ENCODE measurements at regions not wholly inside any gene's neighbourhood (a gene's known extent, or its start where the extent isn't known, plus 50 kb on each side); places are given as distances from the start of the nearest gene placed in this dataset.

DNA sequence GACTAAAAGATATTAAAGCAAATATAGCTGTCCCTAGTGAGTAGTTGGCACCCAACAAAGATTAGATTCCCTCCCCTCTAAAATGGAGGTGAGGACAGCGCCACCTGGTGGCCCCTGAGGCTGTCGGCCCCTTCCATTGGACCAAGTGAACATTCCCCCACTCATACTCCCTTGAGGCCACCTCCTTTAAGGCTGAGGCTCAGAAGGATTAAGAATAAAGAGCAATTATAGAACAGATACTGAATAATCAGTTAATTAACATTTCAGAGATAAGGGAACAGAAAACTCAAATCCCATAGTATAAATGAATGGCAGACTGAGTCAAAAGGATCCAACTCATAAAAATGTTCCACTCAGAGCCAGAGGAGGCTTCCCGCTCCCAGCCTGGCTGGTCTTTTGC lies 130.4 kb upstream of the GHITM start:
- ChIA-PET RAD21 (ENCODE audit: low non-redundant PET in 1 of 2, low total read pairs in 2 of 2, uncharacterized antibody in 2 of 2, unreplicated experiment in 2 of 2) (no interaction called here), CTCF (no interaction called here), POLR2A (no interaction called here)
- Histone ChIP-seq H4K20me1 (ENCODE audit: insufficient read depth) (no peaks in the 10 kb centered on the region), H2AFZ (ENCODE audit: low read depth, low read length, poor library complexity, severe bottlenecking) (no peak overlapping the region), H3K27ac (ENCODE audit: low read depth, low read length) (no peak overlapping the region), H3K79me2 (ENCODE audit: insufficient read depth, low read length) (no peaks in the 10 kb centered on the region), H3K36me3 (ENCODE audit: control insufficient read depth in 1 of 2, insufficient read depth in 2 of 2, low read length in 2 of 2) (no peaks in the 10 kb centered on the region), H3K9ac (ENCODE audit: low read length) (no peak overlapping the region), H3K4me1 (ENCODE audit: control insufficient read depth in 1 of 2, insufficient read depth in 2 of 2, low read length in 2 of 2) (no peaks in the 10 kb centered on the region), H3K9me3 (ENCODE audit: control insufficient read depth in 1 of 2, insufficient read depth in 1 of 2, low read depth in 1 of 2, low read length in 2 of 2) (no peaks in the 10 kb centered on the region), H3K27me3 (ENCODE audit: insufficient read depth, low read length) (peaks cover 22% of the 10 kb centered on the region), H3K4me3 (replicated peaks in 1 of 2; ENCODE audit: low read depth in 1 of 2, low read length in 2 of 2) (no peak overlapping the region), H3K4me2 (ENCODE audit: low read length) (no peak overlapping the region), H3K9me2 (ENCODE audit: insufficient read depth) (no peaks in the 10 kb centered on the region)
- no peak for TF ChIP-seq EGR1 (IDR thresholded peaks at IDR 0.05; ENCODE audit: low read depth)
- peak; percentile 43; the same call in 1 of the 2 replicates for TF ChIP-seq RAD21 (IDR thresholded peaks at IDR 0.05; ENCODE audit: low read depth)
- TF ChIP-seq, protein P1, sequence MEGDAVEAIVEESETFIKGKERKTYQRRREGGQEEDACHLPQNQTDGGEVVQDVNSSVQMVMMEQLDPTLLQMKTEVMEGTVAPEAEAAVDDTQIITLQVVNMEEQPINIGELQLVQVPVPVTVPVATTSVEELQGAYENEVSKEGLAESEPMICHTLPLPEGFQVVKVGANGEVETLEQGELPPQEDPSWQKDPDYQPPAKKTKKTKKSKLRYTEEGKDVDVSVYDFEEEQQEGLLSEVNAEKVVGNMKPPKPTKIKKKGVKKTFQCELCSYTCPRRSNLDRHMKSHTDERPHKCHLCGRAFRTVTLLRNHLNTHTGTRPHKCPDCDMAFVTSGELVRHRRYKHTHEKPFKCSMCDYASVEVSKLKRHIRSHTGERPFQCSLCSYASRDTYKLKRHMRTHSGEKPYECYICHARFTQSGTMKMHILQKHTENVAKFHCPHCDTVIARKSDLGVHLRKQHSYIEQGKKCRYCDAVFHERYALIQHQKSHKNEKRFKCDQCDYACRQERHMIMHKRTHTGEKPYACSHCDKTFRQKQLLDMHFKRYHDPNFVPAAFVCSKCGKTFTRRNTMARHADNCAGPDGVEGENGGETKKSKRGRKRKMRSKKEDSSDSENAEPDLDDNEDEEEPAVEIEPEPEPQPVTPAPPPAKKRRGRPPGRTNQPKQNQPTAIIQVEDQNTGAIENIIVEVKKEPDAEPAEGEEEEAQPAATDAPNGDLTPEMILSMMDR (IDR thresholded peaks at IDR 0.05 in 2 of 3, conservative IDR thresholded peaks at IDR 0.05 in 1 of 3; ENCODE audit: borderline replicate concordance in 1 of 3, insufficient read depth in 1 of 3, low read depth in 2 of 3, low read length in 2 of 3) = peak; percentile 25 to 98 (median 91); a peak in 5 of 6 replicates
- TF ChIP-seq SRF (IDR thresholded peaks at IDR 0.05; ENCODE audit: low read depth) = no peak
- ATAC-seq = peak; percentile 91
- no TSS peak for BruUV-seq (replicated peaks)
- intact Hi-C loops (cut with micrococcal nuclease) = no loop called here
- peak; percentile 21 for DNase-seq (ENCODE audit: low read depth, low spot score)

GRCh38 chr10:84012431-84012830 lies 126.9 kb upstream of the GHITM start:
- RAD21 ChIA-PET (ENCODE audit: low non-redundant PET in 1 of 2, low total read pairs in 2 of 2, uncharacterized antibody in 2 of 2, unreplicated experiment in 2 of 2) = no interaction called here
- CTCF ChIA-PET = no interaction called here
- TF ChIP-seq SP1 (IDR thresholded peaks at IDR 0.05; ENCODE audit: low read depth) (no peak), FOSL1 (IDR thresholded peaks at IDR 0.05; ENCODE audit: low read depth) (no peak), POLR2AphosphoS5 (IDR thresholded peaks at IDR 0.05; ENCODE audit: low read depth, low read length) (no peak), CBX3 (IDR thresholded peaks at IDR 0.05; ENCODE audit: low read depth) (no peak), JUND (IDR thresholded peaks at IDR 0.05) (no peak), EGR1 (IDR thresholded peaks at IDR 0.05; ENCODE audit: low read depth) (no peak), ATF3 (IDR thresholded peaks at IDR 0.05) (no peak), CEBPB (IDR thresholded peaks at IDR 0.05; ENCODE audit: low read depth) (no peak), REST (IDR thresholded peaks at IDR 0.05; ENCODE audit: low read depth) (no peak), MAX (IDR thresholded peaks at IDR 0.05) (no peak), ZBTB33 (IDR thresholded peaks at IDR 0.05; ENCODE audit: extremely low read depth, insufficient replicate concordance, low read length) (no peak), POLR2A (IDR thresholded peaks at IDR 0.05; ENCODE audit: borderline replicate concordance, extremely low read depth, insufficient read depth, insufficient read length) (no peak)

More at GRCh38 chr10:84012431-84012830, 126.9 kb upstream of the GHITM start:
- H3K4me3 ChIP-seq (replicated peaks in 1 of 2; ENCODE audit: low read depth in 1 of 2, low read length in 2 of 2) = no peak overlapping the region
- POLR2A ChIA-PET = no interaction called here
- H3K27me3 ChIP-seq (ENCODE audit: insufficient read depth, low read length) = peaks cover 24% of the 10 kb centered on the region
- no peaks in the 10 kb centered on the region for H3K4me1 ChIP-seq (ENCODE audit: control insufficient read depth in 1 of 2, insufficient read depth in 2 of 2, low read length in 2 of 2)
- no TSS peak for BruUV-seq (replicated peaks)
- no peaks in the 10 kb centered on the region for H3K9me3 ChIP-seq (ENCODE audit: control insufficient read depth in 1 of 2, insufficient read depth in 1 of 2, low read depth in 1 of 2, low read length in 2 of 2)
- H3K9ac ChIP-seq (ENCODE audit: low read length) = no peak overlapping the region
- DNase-seq (ENCODE audit: low read depth, low spot score) (no peak), ATAC-seq (no peak)
- H3K36me3 ChIP-seq (ENCODE audit: control insufficient read depth in 1 of 2, insufficient read depth in 2 of 2, low read length in 2 of 2) = no peaks in the 10 kb centered on the region
- H3K9me2 ChIP-seq (ENCODE audit: insufficient read depth) = no peaks in the 10 kb centered on the region
- H3K27ac ChIP-seq (ENCODE audit: low read depth, low read length) = no peak overlapping the region
- no peak overlapping the region for H3K4me2 ChIP-seq (ENCODE audit: low read length)
- no peaks in the 10 kb centered on the region for H3K79me2 ChIP-seq (ENCODE audit: insufficient read depth, low read length)
- no peak overlapping the region for H2AFZ ChIP-seq (ENCODE audit: low read depth, low read length, poor library complexity, severe bottlenecking)
- intact Hi-C loops (cut with micrococcal nuclease) = no loop called here
- H4K20me1 ChIP-seq (ENCODE audit: insufficient read depth) = no peaks in the 10 kb centered on the region

All from HCT116 (cell line).